ENCODE measurements at regions not wholly inside any gene's neighbourhood (a gene's known extent, or its start where the extent isn't known, plus 50 kb on each side); places are given as distances from the start of the nearest gene placed in this dataset.

GRCh38 chr2:136295168-136295567 is 177.2 kb upstream of the CXCR4 start:
- no peak for DNase-seq (ENCODE audit: extremely low read depth, low read depth)
- TF ChIP-seq CTCF (IDR thresholded peaks at IDR 0.05; ENCODE audit: low read depth, low read length, missing control alignments) = no peak

DNA sequence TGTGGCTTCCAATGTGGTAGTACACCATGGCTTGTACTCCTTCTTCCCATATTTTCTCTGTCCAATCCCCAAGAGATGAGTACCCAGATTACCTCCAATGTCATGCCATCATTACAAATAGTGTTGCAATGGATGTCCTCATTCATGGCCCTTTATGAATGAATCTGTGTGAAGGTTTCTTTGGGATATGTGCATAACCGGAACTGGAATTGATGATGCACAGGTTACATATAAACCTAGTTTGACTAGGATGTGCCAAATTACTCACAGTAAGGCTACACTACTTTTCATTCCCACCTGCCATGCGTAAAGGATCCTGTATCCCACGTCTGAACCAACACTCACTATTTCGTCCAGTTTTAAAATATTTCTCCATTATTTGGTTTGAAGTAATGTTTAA is 173.9 kb upstream of the CXCR4 start:
- no peak for TF ChIP-seq CTCF (IDR thresholded peaks at IDR 0.05; ENCODE audit: low read depth, low read length, missing control alignments)
- no peak for DNase-seq (ENCODE audit: extremely low read depth, low read depth)
- H3K4me3 ChIP-seq (replicated peaks; ENCODE audit: low read depth, low read length) = no peak overlapping the region

More at GRCh38 chr2:136295168-136295567, 177.2 kb upstream of the CXCR4 start:
- no peak overlapping the region for H3K4me3 ChIP-seq (replicated peaks; ENCODE audit: low read depth, low read length)

DNA sequence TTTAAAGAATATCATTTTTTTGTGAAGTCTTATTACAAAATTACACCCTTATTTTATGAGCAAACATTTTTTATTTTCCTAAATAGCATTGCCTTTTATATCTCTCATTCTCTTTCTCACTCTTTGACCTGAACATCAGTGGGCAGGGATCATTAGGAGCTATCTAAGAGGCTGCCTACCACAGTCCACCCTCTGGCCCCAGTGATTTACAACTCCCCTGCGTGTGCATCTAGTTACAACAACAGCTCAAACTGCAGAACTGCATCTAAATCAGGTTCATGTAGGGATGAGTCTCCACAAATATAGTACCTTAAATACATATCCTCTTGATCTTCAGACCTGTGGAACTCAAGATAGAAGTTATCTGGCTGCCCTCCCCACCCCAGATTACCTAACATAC is 172.4 kb upstream of the CXCR4 start:
- DNase-seq (ENCODE audit: extremely low read depth, low read depth) = no peak
- TF ChIP-seq CTCF (IDR thresholded peaks at IDR 0.05; ENCODE audit: low read depth, low read length, missing control alignments) = no peak
- H3K4me3 ChIP-seq (replicated peaks; ENCODE audit: low read depth, low read length) = no peak overlapping the region

GRCh38 chr2:136288249-136288648 is 170.3 kb upstream of the CXCR4 start:
- TF ChIP-seq CTCF (IDR thresholded peaks at IDR 0.05; ENCODE audit: low read depth, low read length, missing control alignments) = no peak
- no peak for DNase-seq (ENCODE audit: extremely low read depth, low read depth)
- no peak overlapping the region for H3K4me3 ChIP-seq (replicated peaks; ENCODE audit: low read depth, low read length)

- no peak for DNase-seq (ENCODE audit: extremely low read depth, low read depth)
- TF ChIP-seq CTCF (IDR thresholded peaks at IDR 0.05; ENCODE audit: low read depth, low read length, missing control alignments) = no peak
- no peak overlapping the region for H3K4me3 ChIP-seq (replicated peaks; ENCODE audit: low read depth, low read length)
Measured at GRCh38 chr2:136286423-136286822, 168.5 kb upstream of the CXCR4 start.

DNA sequence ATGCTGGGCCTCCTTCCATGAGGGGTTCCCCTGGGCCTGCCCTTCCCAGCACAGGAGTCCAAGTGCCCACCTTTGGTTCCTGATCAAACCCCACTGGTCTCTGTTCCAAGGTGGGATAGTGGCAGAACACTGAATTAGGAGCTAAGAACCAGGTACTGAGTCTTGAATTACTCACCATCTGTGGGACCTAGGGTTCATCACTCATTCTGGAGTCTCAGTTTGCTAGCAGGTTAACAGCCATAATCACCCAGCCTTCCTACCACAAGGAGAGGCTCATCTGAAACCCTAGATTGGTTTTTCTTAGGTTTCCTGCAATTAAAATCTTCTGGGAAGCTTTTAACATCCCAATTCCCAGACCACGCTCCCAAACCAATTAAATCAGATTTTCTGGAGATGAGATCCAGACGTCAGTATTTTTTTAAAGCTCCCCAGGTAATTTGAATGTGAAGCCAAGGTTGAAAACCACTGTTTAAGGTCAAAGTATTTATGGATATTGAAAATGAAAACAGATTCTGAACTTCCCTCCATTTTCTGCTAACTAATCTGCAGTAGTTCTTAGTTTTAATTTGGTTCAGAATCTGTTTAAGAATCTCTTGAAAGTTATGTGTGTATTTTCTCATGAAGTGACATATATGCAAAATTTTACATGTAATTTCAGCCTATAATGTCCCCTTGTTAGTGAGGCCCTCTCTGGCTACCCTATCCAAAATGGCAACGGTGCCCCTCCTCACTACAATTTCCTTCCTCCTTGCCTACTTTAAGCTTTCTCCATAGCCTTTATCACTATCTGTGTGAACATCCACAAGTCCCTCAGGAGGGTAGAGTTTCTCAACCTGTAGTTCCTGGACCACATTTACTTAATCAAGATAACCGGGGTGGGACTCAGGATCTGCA is 166.5 kb upstream of the CXCR4 start:
- no peak for DNase-seq (ENCODE audit: extremely low read depth, low read depth)
- no peak for TF ChIP-seq CTCF (IDR thresholded peaks at IDR 0.05; ENCODE audit: low read depth, low read length, missing control alignments)
- H3K4me3 ChIP-seq (replicated peaks; ENCODE audit: low read depth, low read length) = no peak overlapping the region

Measured in HFF-Myc (cell line).